ENCODE measurements at regions not wholly inside any gene's neighbourhood (a gene's known extent, or its start where the extent isn't known, plus 50 kb on each side); places are given as distances from the start of the nearest gene placed in this dataset.
"Not testable (repeated sequence)": the region's sequence is repeated elsewhere in the genome, so short reads cannot be mapped to it uniquely, and the experiment has no call there.

DNA sequence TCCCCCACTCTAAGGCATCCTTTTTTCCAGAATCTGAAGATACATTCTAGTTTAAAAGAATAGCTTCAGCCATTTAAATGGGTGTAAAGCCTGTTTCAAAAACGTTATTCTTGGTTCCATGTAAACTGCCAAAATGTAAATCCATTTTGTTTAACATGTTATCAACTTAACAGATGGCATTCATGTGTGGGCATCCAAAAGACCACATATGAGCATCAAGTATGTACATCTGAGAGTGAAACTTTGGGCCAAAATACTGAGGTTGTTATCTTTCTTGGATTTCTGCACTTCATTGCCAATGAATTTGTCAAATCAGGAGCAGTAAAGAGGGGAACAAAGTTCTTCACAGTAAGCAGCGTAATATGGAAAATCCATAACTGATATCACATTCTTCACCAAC is 395.4 kb downstream of the ZNF804A start:
- in situ Hi-C loops (cut with HindIII; ENCODE audit: low sequenced_read_pairs), result no loop called here

GRCh38 chr2:185006481-185006880 is 408.2 kb downstream of the ZNF804A start:
- in situ Hi-C loops (cut with HindIII; ENCODE audit: low sequenced_read_pairs), result no loop called here
- no peak for DNase-seq (ENCODE audit: low spot score)

More for the DNA sequence above, 395.4 kb downstream of the ZNF804A start:
- no peak for DNase-seq (ENCODE audit: low spot score)

- in situ Hi-C loops (cut with HindIII; ENCODE audit: low sequenced_read_pairs), result no loop called here
- DNase-seq (ENCODE audit: low spot score), result no peak
These were observed 414.3 kb downstream of the ZNF804A start for GRCh38 chr2:185012643-185013042.

DNA sequence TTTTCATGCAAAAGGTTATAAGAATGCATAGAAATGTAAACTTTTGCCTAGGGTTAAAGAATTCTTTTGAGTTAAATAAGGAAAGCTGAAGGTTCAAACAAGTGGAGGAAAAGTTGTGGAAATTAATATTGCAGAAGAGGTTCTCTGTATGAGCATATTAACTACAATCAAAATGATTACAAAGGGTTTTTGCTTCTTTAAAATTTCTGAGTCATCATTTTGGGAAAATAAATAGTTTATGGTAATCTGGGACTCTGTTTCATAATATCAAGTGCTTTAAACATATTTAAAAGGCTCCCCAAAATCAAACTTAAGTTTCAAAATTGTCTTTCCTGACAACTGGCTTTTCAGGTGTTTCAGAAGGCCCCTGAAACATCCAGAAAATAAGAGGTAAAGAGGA is 415.7 kb downstream of the ZNF804A start:
- in situ Hi-C loops (cut with HindIII; ENCODE audit: low sequenced_read_pairs), result no loop called here
- no peak for DNase-seq (ENCODE audit: low spot score)

- DNase-seq (ENCODE audit: low spot score); in situ Hi-C loops (cut with HindIII; ENCODE audit: low sequenced_read_pairs): not testable (repeated sequence)
These were observed 427.6 kb downstream of the ZNF804A start for GRCh38 chr2:185025891-185026290.

DNA sequence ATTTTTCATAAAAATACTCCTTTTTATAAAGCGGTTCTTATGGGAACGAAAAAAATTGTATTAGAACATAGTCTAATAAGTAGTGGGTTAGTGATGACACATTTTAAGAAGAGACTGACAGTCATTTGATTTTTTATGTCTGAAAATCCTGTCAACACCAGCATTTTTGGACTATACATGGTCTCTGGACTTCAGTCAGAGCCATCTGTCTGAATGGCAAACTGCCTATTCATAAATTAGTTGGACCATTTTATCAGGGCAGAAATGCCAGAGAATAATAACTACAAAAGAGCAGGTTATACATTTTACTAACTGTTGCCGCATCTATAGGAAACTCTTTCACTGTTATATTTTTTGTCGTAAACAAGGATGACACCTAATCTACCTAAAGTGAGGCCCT is 437.6 kb downstream of the ZNF804A start:
- DNase-seq (ENCODE audit: low spot score), result peak; percentile 89
- in situ Hi-C loops (cut with HindIII; ENCODE audit: low sequenced_read_pairs), result no loop called here

DNA sequence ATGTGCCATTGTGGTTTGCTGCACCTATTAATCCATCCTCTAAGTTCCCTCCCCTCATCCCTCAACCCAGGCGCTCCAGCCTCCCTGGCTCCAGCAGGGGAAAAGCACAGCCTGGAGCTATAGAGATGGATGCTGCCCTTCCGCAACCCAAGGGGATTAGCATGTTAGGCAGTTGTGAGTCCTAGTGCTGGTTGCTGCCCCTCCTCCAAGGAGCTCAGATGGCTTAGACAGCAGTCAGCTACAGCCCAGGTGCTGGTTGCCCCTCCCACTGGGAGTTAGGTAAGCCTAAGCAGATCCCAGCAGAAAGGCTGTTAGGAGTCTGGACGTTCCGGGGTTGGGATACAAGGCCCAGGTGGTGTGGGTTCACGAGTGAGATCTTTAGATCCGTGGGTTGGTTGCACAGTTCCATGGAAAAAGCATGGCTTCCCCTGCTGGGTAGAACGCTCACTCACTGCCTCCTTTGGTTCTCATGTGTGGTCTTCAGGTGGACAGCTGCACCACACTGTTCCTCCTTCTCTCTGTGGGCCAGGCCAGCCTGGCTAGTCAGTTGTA is 446.1 kb downstream of the ZNF804A start:
- in situ Hi-C loops (cut with HindIII; ENCODE audit: low sequenced_read_pairs), result no loop called here
- DNase-seq (ENCODE audit: low spot score), result no peak

- no peak for DNase-seq (ENCODE audit: low spot score)
- in situ Hi-C loops (cut with HindIII; ENCODE audit: low sequenced_read_pairs), result no loop called here
These were observed 452.5 kb downstream of the ZNF804A start for GRCh38 chr2:185050804-185051203.

GRCh38 chr2:185063761-185064160 is 465.4 kb downstream of the ZNF804A start:
- DNase-seq (ENCODE audit: low spot score), result peak; percentile 44
- in situ Hi-C loops (cut with HindIII; ENCODE audit: low sequenced_read_pairs), result no loop called here

GRCh38 chr2:185066128-185066527 is 467.8 kb downstream of the ZNF804A start:
- in situ Hi-C loops (cut with HindIII; ENCODE audit: low sequenced_read_pairs), result no loop called here
- DNase-seq (ENCODE audit: low spot score), result no peak

DNA sequence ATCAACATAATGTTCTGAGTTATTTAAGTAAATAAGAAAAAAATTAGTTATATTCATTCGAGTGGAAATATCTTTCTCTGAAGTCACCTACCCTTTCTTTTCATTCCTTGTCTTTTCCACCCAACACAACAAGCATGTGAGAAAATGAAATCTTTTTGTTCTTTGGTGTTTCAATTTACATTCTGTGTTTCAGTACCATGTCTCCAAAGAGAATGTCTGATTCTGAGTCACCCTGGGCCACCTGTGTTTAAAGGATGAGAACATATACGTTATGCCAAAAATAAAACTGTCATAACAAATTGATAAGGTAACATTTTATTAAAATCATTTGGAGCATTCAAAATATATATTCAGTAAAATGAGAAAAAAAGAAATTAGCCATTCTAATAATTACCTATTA is 470.8 kb downstream of the ZNF804A start:
- no peak for DNase-seq (ENCODE audit: low spot score)
- in situ Hi-C loops (cut with HindIII; ENCODE audit: low sequenced_read_pairs), result no loop called here

DNA sequence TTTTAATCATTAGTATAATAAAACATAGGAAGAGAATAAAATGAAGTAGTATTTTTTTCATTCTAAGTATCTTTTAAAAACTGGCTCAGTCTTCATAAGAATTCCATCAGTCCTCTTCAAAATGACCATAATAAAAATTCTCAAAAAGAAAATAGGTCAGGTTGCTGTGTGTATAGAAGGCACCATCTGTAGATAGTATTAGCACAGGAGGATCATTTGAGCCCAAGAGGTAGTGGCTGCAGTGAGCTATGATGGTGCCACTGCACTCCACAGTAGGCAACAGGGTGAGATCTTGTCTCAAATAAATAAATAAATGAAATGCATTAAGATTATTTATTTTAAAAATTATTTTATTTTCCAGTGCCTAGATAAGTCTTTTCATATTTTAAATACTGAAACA is 475.8 kb downstream of the ZNF804A start:
- in situ Hi-C loops (cut with HindIII; ENCODE audit: low sequenced_read_pairs), result no loop called here
- peak; percentile 59 for DNase-seq (ENCODE audit: low spot score)

GRCh38 chr2:185082749-185083148 is 484.4 kb downstream of the ZNF804A start:
- DNase-seq (ENCODE audit: low spot score), result no peak
- in situ Hi-C loops (cut with HindIII; ENCODE audit: low sequenced_read_pairs), result no loop called here

- in situ Hi-C loops (cut with HindIII; ENCODE audit: low sequenced_read_pairs), result no loop called here
- peak; percentile 23 for DNase-seq (ENCODE audit: low spot score)
These were observed 510.3 kb downstream of the ZNF804A start for GRCh38 chr2:185108588-185108987.

DNA sequence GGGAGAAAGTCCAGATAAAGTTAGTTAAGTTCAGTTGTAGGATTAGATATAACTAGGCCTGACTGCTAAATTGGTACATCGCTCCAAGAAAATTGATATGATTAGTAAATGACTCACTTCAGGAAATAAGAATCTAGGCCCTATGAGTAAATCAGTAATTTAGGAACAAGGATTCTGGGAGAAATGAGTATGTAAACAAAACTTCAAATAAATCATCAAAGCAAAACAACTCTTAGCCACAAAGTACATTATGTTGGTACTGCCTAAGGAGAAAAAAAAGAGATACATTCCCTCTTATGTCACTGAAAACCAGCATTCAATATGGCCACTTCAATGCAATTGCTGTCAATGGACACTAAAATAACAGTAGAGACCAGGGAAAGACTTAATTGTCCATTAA is 529.1 kb downstream of the ZNF804A start:
- in situ Hi-C loops (cut with HindIII; ENCODE audit: low sequenced_read_pairs), result no loop called here
- DNase-seq (ENCODE audit: low spot score), result no peak

DNA sequence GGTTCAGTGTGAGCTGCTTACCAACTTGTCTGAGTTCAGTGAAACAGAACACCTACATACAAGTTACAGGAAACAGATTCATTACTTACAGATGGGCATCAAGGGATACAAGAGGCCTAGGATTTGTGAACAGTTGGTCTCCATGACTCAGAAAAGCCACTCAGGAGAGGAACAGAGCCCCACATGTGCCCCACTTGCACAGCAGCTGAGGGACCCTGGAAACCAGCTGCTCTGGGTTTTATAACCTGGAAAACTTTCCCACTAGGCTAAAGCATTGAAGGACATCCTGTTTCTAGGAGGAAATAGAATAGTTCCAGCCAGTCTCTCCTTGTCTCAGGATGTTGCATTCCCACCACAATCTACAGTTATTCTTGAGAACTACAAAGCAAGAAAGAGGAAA is 530.0 kb downstream of the ZNF804A start:
- no peak for DNase-seq (ENCODE audit: low spot score)

DNA sequence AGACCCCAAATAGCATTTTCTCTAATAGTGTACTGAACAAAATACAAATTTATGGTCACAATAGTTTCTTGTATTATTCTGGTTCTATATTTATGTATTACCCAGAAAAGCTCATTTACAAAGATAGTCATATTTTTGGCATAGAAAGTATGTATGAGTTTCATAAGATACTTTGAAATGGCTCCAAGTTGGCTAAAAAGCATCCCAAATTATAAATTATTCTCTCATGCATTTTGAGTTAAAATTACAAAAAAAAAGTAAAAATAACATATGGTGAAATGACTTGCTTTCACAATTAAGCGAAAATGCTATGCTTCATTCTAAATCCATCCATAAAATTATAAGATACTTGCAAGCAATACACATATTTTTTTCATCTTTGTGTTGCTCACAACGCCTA is 530.7 kb downstream of the ZNF804A start:
- in situ Hi-C loops (cut with HindIII; ENCODE audit: low sequenced_read_pairs), result no loop called here
- DNase-seq (ENCODE audit: low spot score), result no peak

More for the DNA sequence above, 530.0 kb downstream of the ZNF804A start:
- in situ Hi-C loops (cut with HindIII; ENCODE audit: low sequenced_read_pairs), result no loop called here

- in situ Hi-C loops (cut with HindIII; ENCODE audit: low sequenced_read_pairs), result no loop called here
- no peak for DNase-seq (ENCODE audit: low spot score)
These were observed 532.4 kb downstream of the ZNF804A start for GRCh38 chr2:185130685-185131084.

DNA sequence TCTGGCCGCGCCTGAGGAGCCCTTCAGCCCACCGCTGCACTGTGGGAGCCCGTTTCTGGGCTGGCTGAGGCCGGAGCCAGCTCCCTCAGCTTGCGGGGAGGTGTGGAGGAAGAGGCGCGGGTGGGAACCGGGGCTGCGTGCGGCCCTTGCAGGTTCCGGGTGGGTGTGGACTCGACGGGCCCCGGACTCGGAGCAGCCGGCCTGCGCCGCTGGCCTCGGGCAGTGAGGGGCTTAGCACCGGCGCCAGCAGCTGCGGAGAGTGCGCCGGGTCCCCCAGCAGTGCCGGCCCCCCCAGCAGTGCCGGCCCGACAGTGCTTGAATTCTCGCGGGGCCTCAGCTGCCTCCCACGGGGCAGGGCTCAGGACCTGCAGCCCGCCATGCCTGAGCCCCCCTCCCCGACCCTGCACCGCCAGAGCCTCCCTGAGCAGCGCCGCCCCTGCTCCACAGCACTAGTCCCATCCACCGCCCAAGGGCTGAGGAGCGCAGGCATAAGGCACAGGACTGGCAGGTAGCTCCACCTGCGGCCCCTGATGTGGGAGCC is 534.2 kb downstream of the ZNF804A start:
- DNase-seq (ENCODE audit: low spot score), result no peak
- in situ Hi-C loops (cut with HindIII; ENCODE audit: low sequenced_read_pairs), result no loop called here

GRCh38 chr2:185137700-185138099 is 539.4 kb downstream of the ZNF804A start:
- in situ Hi-C loops (cut with HindIII; ENCODE audit: low sequenced_read_pairs), result no loop called here
- DNase-seq (ENCODE audit: low spot score), result peak; percentile 32

- DNase-seq (ENCODE audit: low spot score), result no peak
- in situ Hi-C loops (cut with HindIII; ENCODE audit: low sequenced_read_pairs), result no loop called here
These were observed 544.3 kb downstream of the ZNF804A start for GRCh38 chr2:185142677-185143076.

Measured in G401 (cell line).